PC-3 (cell line): ENCODE measurements at regions not wholly inside any gene's neighbourhood (a gene's known extent, or its start where the extent isn't known, plus 50 kb on each side); places are given as distances from the start of the nearest gene placed in this dataset.

Experiments
- ATAC-seq: fragments of 200-7000 bp; cut with Tn5 transposase; 2 replicates; pipeline ENCODE4 v1.9.1; 2020; ENCODE audit warnings: mild to moderate bottlenecking, moderate library complexity
- BruUV-seq: library from RNA; stranded (reverse); fragments of 400-500 nt; replicated peaks from 2 replicates; lab custom pipeline; 2021; lab: Mats Ljungman, UMichigan
- CTCF ChIA-PET: fragments of 300-600 bp; sonication (Branson Sonifier 250); formaldehyde crosslinking; loops from one replicate; lab custom pipeline; 2022; ENCODE audit warnings: antibody characterized with exemption; lab: Charles Lee
- POLR2A ChIA-PET: fragments of 300-600 bp; sonication (Branson Sonifier 250); formaldehyde crosslinking; loops from one replicate; lab custom pipeline; 2022; ENCODE audit warnings: antibody characterized with exemption; ENCODE audit not compliant: unreplicated experiment; lab: Charles Lee
- DNase-seq: peaks from one replicate; pipeline ENCODE4 v3.0.0-alpha.2; 2015
- H2AFZ ChIP-seq: fragments of 300-600 bp; sonication (generic); 2 replicates; pipeline ENCODE4 v1.6.0; 2016; ENCODE audit warnings: antibody characterized with exemption, low read length
- H3F3A ChIP-seq: fragments of 300-600 bp; sonication (generic); one replicate; pipeline ENCODE4 v1.6.0; 2017; ENCODE audit warnings: antibody characterized with exemption, low read length, control low read depth, mild to moderate bottlenecking; ENCODE audit not compliant: unreplicated experiment
- H3K27ac ChIP-seq: fragments of 300-600 bp; sonication (generic); 2 replicates; pipeline ENCODE4 v1.5.1; 2016; ENCODE audit warnings: mild to moderate bottlenecking, low read length
- H3K27me3 ChIP-seq: fragments of 300-600 bp; sonication (generic); 2 replicates; pipeline ENCODE4 v1.6.1; 2016; ENCODE audit warnings: low read length, mixed read lengths
- H3K36me3 ChIP-seq: fragments of 300-600 bp; sonication (generic); 2 replicates; pipeline ENCODE4 v1.6.1; 2016; ENCODE audit warnings: low read depth, mixed run types, low read length, mixed read lengths
- H3K4me1 ChIP-seq: fragments of 300-600 bp; sonication (generic); 2 replicates; pipeline ENCODE4 v1.5.1; 2016; ENCODE audit warnings: low read length; ENCODE audit not compliant: insufficient read depth
- H3K4me2 ChIP-seq: fragments of 300-600 bp; sonication (generic); 2 replicates; pipeline ENCODE4 v1.6.0; 2016; ENCODE audit warnings: low read length
- H3K4me3 ChIP-seq: fragments of 300-600 bp; sonication (generic); 2 replicates; pipeline ENCODE4 v1.5.1; 2016; ENCODE audit warnings: mild to moderate bottlenecking, low read length, mixed read lengths
- H3K79me2 ChIP-seq: fragments of 300-600 bp; sonication (generic); 2 replicates; pipeline ENCODE4 v1.6.1; 2017; ENCODE audit warnings: low read length, mixed read lengths
- H3K9ac ChIP-seq: fragments of 300-600 bp; sonication (generic); 2 replicates; pipeline ENCODE4 v1.6.0; 2016; ENCODE audit warnings: mild to moderate bottlenecking, low read length
- H3K9me2 ChIP-seq: fragments of 300-600 bp; sonication (generic); replicated peaks from 2 replicates; pipeline ENCODE4 v1.6.1; 2016; ENCODE audit warnings: mixed run types, low read length, mixed read lengths
- H3K9me3 ChIP-seq: fragments of 300-600 bp; sonication (generic); 2 replicates; pipeline ENCODE4 v1.6.1; 2016; ENCODE audit warnings: low read length, mixed read lengths
- H4K20me1 ChIP-seq: fragments of 300-600 bp; sonication (generic); 2 replicates; pipeline ENCODE4 v1.6.1; 2016; ENCODE audit warnings: low read length, mixed read lengths
- EZH2 ChIP-seq: fragments of 300-600 bp; sonication (generic); IDR thresholded peaks from one replicate; pipeline ENCODE4 v1.6.1; 2017; ENCODE audit warnings: antibody characterized with exemption, mild to moderate bottlenecking, low read length; ENCODE audit not compliant: unreplicated experiment
- EZH2phosphoT487 ChIP-seq: fragments of 300-600 bp; sonication (generic); IDR thresholded peaks from 2 replicates; pipeline ENCODE4 v1.6.1; 2018; ENCODE audit warnings: mild to moderate bottlenecking, antibody characterized with exemption, low read length, borderline replicate concordance
- intact Hi-C: fragments of 100-400 bp; cut with micrococcal nuclease; formaldehyde crosslinking; loops from 2 replicates; pipeline ENCODE4 v1.9.0; 2023
- TF ChIP-seq, protein P1 (sequence below): fragments of 300-600 bp; sonication (generic); conservative IDR thresholded peaks from 2 replicates; pipeline ENCODE4 v1.5.1; 2017; ENCODE audit warnings: antibody characterized with exemption, low read depth, mild to moderate bottlenecking, low read length

DNA sequence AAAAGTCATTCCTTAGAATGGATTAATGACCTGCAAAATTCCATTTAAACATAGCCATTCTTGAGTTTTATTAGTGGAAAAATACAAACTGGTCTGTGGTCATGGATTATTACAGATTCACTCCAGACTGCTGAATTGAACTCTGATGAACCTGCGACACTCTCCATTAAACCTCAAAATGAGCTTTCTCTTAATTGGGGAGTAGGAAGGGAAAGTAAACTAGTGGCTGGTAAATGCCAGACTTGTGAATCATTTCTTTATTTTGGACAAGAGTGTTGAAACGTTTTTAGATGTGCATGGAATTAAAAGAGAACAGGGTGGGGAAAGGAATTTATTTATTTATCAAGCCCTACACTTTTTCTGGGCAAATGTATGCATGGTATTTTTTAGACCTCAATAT is 321.2 kb upstream of the FANCL start:
- Histone ChIP-seq H3K9me3 (no peaks in the 10 kb centered on the region), H3K9me2 (no peaks in the 10 kb centered on the region), H3K27me3 (no peaks in the 10 kb centered on the region), H3F3A (no peaks in the 10 kb centered on the region), H3K9ac (no peak overlapping the region), H4K20me1 (no peaks in the 10 kb centered on the region), H2AFZ (no peak overlapping the region), H3K79me2 (no peaks in the 10 kb centered on the region), H3K4me2 (peak overlapping the region; percentile 25), H3K4me3 (no peak overlapping the region), H3K27ac (no peak overlapping the region), H3K36me3 (no peaks in the 10 kb centered on the region), H3K4me1 (peaks cover 6% of the 10 kb centered on the region)
- DNase-seq = peak; percentile 26
- peak; percentile 66 for ATAC-seq
- TF ChIP-seq EZH2phosphoT487 (no peak), EZH2 (no peak)
- TF ChIP-seq, protein P1, sequence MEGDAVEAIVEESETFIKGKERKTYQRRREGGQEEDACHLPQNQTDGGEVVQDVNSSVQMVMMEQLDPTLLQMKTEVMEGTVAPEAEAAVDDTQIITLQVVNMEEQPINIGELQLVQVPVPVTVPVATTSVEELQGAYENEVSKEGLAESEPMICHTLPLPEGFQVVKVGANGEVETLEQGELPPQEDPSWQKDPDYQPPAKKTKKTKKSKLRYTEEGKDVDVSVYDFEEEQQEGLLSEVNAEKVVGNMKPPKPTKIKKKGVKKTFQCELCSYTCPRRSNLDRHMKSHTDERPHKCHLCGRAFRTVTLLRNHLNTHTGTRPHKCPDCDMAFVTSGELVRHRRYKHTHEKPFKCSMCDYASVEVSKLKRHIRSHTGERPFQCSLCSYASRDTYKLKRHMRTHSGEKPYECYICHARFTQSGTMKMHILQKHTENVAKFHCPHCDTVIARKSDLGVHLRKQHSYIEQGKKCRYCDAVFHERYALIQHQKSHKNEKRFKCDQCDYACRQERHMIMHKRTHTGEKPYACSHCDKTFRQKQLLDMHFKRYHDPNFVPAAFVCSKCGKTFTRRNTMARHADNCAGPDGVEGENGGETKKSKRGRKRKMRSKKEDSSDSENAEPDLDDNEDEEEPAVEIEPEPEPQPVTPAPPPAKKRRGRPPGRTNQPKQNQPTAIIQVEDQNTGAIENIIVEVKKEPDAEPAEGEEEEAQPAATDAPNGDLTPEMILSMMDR = no peak
- BruUV-seq = no TSS peak
- ChIA-PET POLR2A (interaction anchor here (0.7 kb wide), 1 partner anchor 172 kb away, joined by 5 read pairs; no protein-coding TSS in a partner anchor), CTCF (no interaction called here)
- intact Hi-C loops = loop anchor here (5.0 to 10.0 kb wide), 2 partner anchors 40 to 207 kb away; no protein-coding TSS in a partner anchor

DNA sequence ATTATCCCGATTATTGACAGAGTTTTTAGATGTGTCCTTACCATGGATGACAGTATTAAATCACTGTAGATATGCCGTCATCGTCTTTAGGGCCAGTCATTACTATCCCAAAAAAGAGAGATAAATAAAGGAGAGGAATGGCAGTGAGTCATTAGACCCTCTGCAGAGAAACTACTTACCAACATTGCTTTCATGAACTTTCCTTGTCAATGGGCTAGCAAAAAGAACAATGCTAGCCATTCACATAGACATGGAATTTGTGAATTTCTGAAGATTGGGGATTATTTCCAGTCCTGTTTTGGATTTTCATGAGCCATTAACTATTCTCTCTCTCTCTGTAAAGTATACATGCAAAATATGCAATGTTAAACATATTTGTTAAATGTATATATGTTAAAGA is 319.4 kb upstream of the FANCL start:
- Histone ChIP-seq H3K4me1 (peaks cover 6% of the 10 kb centered on the region), H3K4me2 (no peak overlapping the region), H4K20me1 (no peaks in the 10 kb centered on the region), H3K9ac (no peak overlapping the region), H3K27ac (no peak overlapping the region), H3K9me3 (no peaks in the 10 kb centered on the region), H3K36me3 (no peaks in the 10 kb centered on the region), H3K79me2 (no peaks in the 10 kb centered on the region), H3K4me3 (no peak overlapping the region), H3K27me3 (no peaks in the 10 kb centered on the region), H3F3A (no peaks in the 10 kb centered on the region), H3K9me2 (no peaks in the 10 kb centered on the region), H2AFZ (no peak overlapping the region)
- ChIA-PET CTCF (no interaction called here), POLR2A (no interaction called here)
- TF ChIP-seq, protein P1 = no peak
- TF ChIP-seq EZH2phosphoT487 (no peak), EZH2 (no peak)
- DNase-seq = no peak
- BruUV-seq = no TSS peak
- ATAC-seq = no peak
- intact Hi-C loops = loop anchor here (5.0 to 10.0 kb wide), 2 partner anchors 38 to 206 kb away; no protein-coding TSS in a partner anchor

- TF ChIP-seq EZH2phosphoT487 (no peak), EZH2 (no peak)
- TF ChIP-seq, protein P1 = no peak
- H3K9me2 ChIP-seq = no peaks in the 10 kb centered on the region
- ChIA-PET CTCF (no interaction called here), POLR2A (no interaction called here)
- ATAC-seq (no peak), DNase-seq (no peak)
- no peaks in the 10 kb centered on the region for H3K27me3 ChIP-seq
- no peaks in the 10 kb centered on the region for H3F3A ChIP-seq
- BruUV-seq = no TSS peak
- no peaks in the 10 kb centered on the region for H3K9me3 ChIP-seq
- H3K4me1 ChIP-seq = peaks cover 6% of the 10 kb centered on the region
- no peaks in the 10 kb centered on the region for H3K79me2 ChIP-seq
- no peak overlapping the region for H3K9ac ChIP-seq
- H3K36me3 ChIP-seq = no peaks in the 10 kb centered on the region
- H3K4me3 ChIP-seq = no peak overlapping the region
- no peaks in the 10 kb centered on the region for H4K20me1 ChIP-seq
- H2AFZ ChIP-seq = no peak overlapping the region
- intact Hi-C loops = no loop called here
- H3K27ac ChIP-seq = no peak overlapping the region
- H3K4me2 ChIP-seq = no peak overlapping the region
Measured at GRCh38 chr2:58558881-58559280, 317.8 kb upstream of the FANCL start.
